ENCODE measurements at regions not wholly inside any gene's neighbourhood (a gene's known extent, or its start where the extent isn't known, plus 50 kb on each side); places are given as distances from the start of the nearest gene placed in this dataset.
"Not testable (repeated sequence)": the region's sequence is repeated elsewhere in the genome, so short reads cannot be mapped to it uniquely, and the experiment has no call there.

DNA sequence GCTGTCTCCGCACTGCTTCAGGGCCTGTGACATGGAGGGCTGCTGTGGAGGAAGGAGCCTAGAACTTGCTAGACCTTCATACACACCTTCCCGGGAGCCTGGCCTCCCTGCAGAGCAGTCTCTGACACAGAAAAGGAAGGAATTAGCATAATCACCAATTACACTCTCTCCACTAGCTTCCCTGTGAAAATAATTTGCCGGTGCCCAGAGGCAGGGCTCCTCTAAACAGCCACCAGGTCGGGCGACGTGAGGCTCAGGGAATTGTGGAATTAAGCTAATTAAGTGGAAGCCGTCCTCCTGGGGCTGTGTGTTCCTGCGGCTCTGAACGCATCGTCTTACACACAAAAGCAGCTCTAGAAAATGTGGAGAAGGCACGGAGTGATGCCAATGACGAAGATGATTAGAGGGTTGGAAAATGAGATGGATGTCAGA, 82.6 kb downstream of the NENF start:
- Mint-ChIP-seq H3K27ac (peak overlapping the region in 1 of 7 donors; percentile 18), H3K36me3 (peaks cover 0 to 12% of the 10 kb centered on the region in 2 donors), H3K4me1 (peaks cover 13% of the 10 kb centered on the region), H3K9me3 (peaks cover 0 to 24% (median 2%) of the 10 kb centered on the region in 7 donors), H3K4me3 (peak overlapping the region; percentile 39 to 84), H3K27me3 (ENCODE audit: low read depth in 3 of 3) (peaks cover 61 to 70% (median 66%) of the 10 kb centered on the region in 3 donors)
- no peak overlapping the region for H2AFZ ChIP-seq (ENCODE audit: insufficient read depth, low read depth, low read length, poor library complexity, severe bottlenecking)
- H3K36me3 ChIP-seq (replicated peaks in 1 of 2; ENCODE audit: control insufficient read depth in 1 of 2, insufficient read depth in 2 of 2, low read length in 2 of 2): no peaks in the 10 kb centered on the region
- intact Hi-C loops (cut with micrococcal nuclease): loop anchor here in 1 of 2 donors (2.0 kb wide), 1 partner anchor 19 kb away; no protein-coding TSS in a partner anchor
- H3K79me2 ChIP-seq (ENCODE audit: insufficient read depth, low read length): no peaks in the 10 kb centered on the region
- no peak for DNase-seq
- no peak overlapping the region for H3K4me3 ChIP-seq (replicated peaks in 1 of 3; ENCODE audit: low read depth in 2 of 3, low read length in 3 of 3)
- TF ChIP-seq CTCF (IDR thresholded peaks at IDR 0.05): no peak
- no peaks in the 10 kb centered on the region for H3K9me3 ChIP-seq (replicated peaks in 1 of 2; ENCODE audit: control insufficient read depth in 1 of 2, insufficient read depth in 1 of 2, low read length in 2 of 2)
- WGBS (ENCODE audit: insufficient coverage): 91% methylated on average over 8 of the region's 12 CpGs
- H3K27me3 ChIP-seq (ENCODE audit: control insufficient read depth in 2 of 2, insufficient read depth in 2 of 2, low read length in 2 of 2): peaks cover 37 to 59% of the 10 kb centered on the region in 2 donors
- no peak overlapping the region for H3K27ac ChIP-seq (ENCODE audit: low read depth in 1 of 2, low read length in 2 of 2)
- no peak overlapping the region for H3K9ac ChIP-seq (ENCODE audit: insufficient read depth, low read length, poor library complexity, severe bottlenecking)
- no peak overlapping the region for H3K4me2 ChIP-seq (replicated peaks; ENCODE audit: extremely low read depth, low read length, poor library complexity, severe bottlenecking)
- peaks cover 10 to 12% of the 10 kb centered on the region in 2 donors for H3K4me1 ChIP-seq (ENCODE audit: control insufficient read depth in 1 of 2, insufficient read depth in 2 of 2, low read length in 2 of 2)
- no peaks in the 10 kb centered on the region for H4K20me1 ChIP-seq (ENCODE audit: insufficient read depth, low read length)

DNA sequence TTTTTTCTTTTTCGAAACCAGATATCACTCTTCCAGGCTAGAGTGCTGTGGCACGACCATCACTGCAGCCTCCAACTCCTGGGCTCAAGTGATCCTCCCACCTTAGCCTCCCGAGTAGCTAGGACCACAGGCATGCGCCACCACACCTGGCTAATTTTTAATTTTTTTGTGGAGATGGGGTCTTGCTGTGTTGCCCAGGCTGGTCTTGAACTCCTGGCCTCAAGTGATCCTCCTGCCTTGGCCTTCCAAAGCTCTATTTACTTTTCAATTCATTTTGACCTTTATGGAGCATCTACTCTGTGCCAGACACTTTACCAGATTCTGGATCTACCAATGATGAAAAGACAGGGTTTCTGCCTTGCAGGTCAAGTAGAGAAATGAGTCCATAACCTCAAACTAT, 83.3 kb downstream of the NENF start:
- DNase-seq; H2AFZ ChIP-seq (ENCODE audit: insufficient read depth, low read depth, low read length, poor library complexity, severe bottlenecking); H3K36me3 ChIP-seq (replicated peaks in 1 of 2; ENCODE audit: control insufficient read depth in 1 of 2, insufficient read depth in 2 of 2, low read length in 2 of 2); H3K27ac ChIP-seq (ENCODE audit: low read depth in 1 of 2, low read length in 2 of 2); H3K79me2 ChIP-seq (ENCODE audit: insufficient read depth, low read length); H3K36me3 Mint-ChIP-seq; H3K9ac ChIP-seq (ENCODE audit: insufficient read depth, low read length, poor library complexity, severe bottlenecking); H3K4me2 ChIP-seq (replicated peaks; ENCODE audit: extremely low read depth, low read length, poor library complexity, severe bottlenecking); intact Hi-C loops (cut with micrococcal nuclease); H4K20me1 ChIP-seq (ENCODE audit: insufficient read depth, low read length); H3K9me3 ChIP-seq (replicated peaks in 1 of 2; ENCODE audit: control insufficient read depth in 1 of 2, insufficient read depth in 1 of 2, low read length in 2 of 2); H3K4me3 ChIP-seq (replicated peaks in 1 of 3; ENCODE audit: low read depth in 2 of 3, low read length in 3 of 3): not testable (repeated sequence)
- whole genome bisulfite sequencing (ENCODE audit: insufficient coverage): no CpG with 5 or more reads among the region's 4 CpGs
- Histone ChIP-seq H3K27me3 (ENCODE audit: control insufficient read depth in 2 of 2, insufficient read depth in 2 of 2, low read length in 2 of 2) (peaks cover 37 to 59% of the 10 kb centered on the region in 2 donors), H3K4me1 (ENCODE audit: control insufficient read depth in 1 of 2, insufficient read depth in 2 of 2, low read length in 2 of 2) (peaks cover 10 to 12% of the 10 kb centered on the region in 2 donors)
- Mint-ChIP-seq H3K4me3 (peak overlapping the region in 1 of 2 donors; percentile 84), H3K27ac (peak overlapping the region in 3 of 7 donors; percentile 26 to 32 (median 27)), H3K9me3 (peaks cover 0 to 24% (median 2%) of the 10 kb centered on the region in 7 donors), H3K27me3 (ENCODE audit: low read depth in 3 of 3) (peaks cover 59 to 70% (median 68%) of the 10 kb centered on the region in 3 donors), H3K4me1 (peaks cover 13% of the 10 kb centered on the region)

All from CD14-positive monocyte (primary cell).